ENCODE measurements at regions not wholly inside any gene's neighbourhood (a gene's known extent, or its start where the extent isn't known, plus 50 kb on each side); places are given as distances from the start of the nearest gene placed in this dataset.

GRCh38 chr11:79971255-79971654 lies 530.4 kb upstream of the TENM4 start:
- DNase-seq, result peak; percentile 1

GRCh38 chr11:79966592-79966991 lies 525.8 kb upstream of the TENM4 start:
- no peak for DNase-seq

- DNase-seq, result no peak
Observed at GRCh38 chr11:79963856-79964645, 523.2 kb upstream of the TENM4 start.

- DNase-seq, result no peak
Observed at GRCh38 chr11:79960461-79960860, 519.6 kb upstream of the TENM4 start.

- no peak for DNase-seq
Observed at GRCh38 chr11:79959318-79959717, 518.5 kb upstream of the TENM4 start.

GRCh38 chr11:79957702-79958101 lies 516.9 kb upstream of the TENM4 start:
- no peak for DNase-seq

- no peak for DNase-seq
Observed at GRCh38 chr11:79956061-79956460, 515.2 kb upstream of the TENM4 start.

GRCh38 chr11:79953629-79954028 lies 512.8 kb upstream of the TENM4 start:
- no peak for DNase-seq

GRCh38 chr11:79950741-79951140 lies 509.9 kb upstream of the TENM4 start:
- DNase-seq, result no peak

- DNase-seq, result no peak
Observed at GRCh38 chr11:79950172-79950571, 509.3 kb upstream of the TENM4 start.

GRCh38 chr11:79949574-79949973 lies 508.7 kb upstream of the TENM4 start:
- DNase-seq, result peak; percentile 28

GRCh38 chr11:79942646-79943045 lies 501.8 kb upstream of the TENM4 start:
- peak; percentile 26 for DNase-seq

GRCh38 chr11:79942090-79942489 lies 501.3 kb upstream of the TENM4 start:
- peak; percentile 26 for DNase-seq

- DNase-seq, result peak; percentile 79
Observed at GRCh38 chr11:79940974-79941735, 500.3 kb upstream of the TENM4 start.

GRCh38 chr11:79940165-79940564 lies 499.3 kb upstream of the TENM4 start:
- no peak for DNase-seq

- peak; percentile 19 for DNase-seq
Observed at GRCh38 chr11:79939111-79939510, 498.3 kb upstream of the TENM4 start.

- peak; percentile 70 for DNase-seq
Observed at GRCh38 chr11:79937676-79938334, 497.0 kb upstream of the TENM4 start.

- DNase-seq, result no peak
Observed at GRCh38 chr11:79932612-79933011, 491.8 kb upstream of the TENM4 start.

GRCh38 chr11:79931692-79932091 lies 490.9 kb upstream of the TENM4 start:
- no peak for DNase-seq

GRCh38 chr11:79926707-79927106 lies 485.9 kb upstream of the TENM4 start:
- DNase-seq, result no peak

- no peak for DNase-seq
Observed at GRCh38 chr11:79925570-79925969, 484.7 kb upstream of the TENM4 start.

- DNase-seq, result peak; percentile 14
Observed at GRCh38 chr11:79922641-79923040, 481.8 kb upstream of the TENM4 start.

GRCh38 chr11:79920480-79920879 lies 479.6 kb upstream of the TENM4 start:
- no peak for DNase-seq

GRCh38 chr11:79919350-79919749 lies 478.5 kb upstream of the TENM4 start:
- no peak for DNase-seq

Measured in fibroblast of skin of right biceps (primary cell).